Neuronal stem cell (in vitro differentiated cells): ENCODE measurements at regions not wholly inside any gene's neighbourhood (a gene's known extent, or its start where the extent isn't known, plus 50 kb on each side); places are given as distances from the start of the nearest gene placed in this dataset.

Experiments used
- DNase-seq: peaks from one replicate; pipeline ENCODE4 v3.0.0-alpha.2; 2013; ENCODE audit warnings: low spot score
- H2AFZ ChIP-seq: one replicate; pipeline ENCODE4 v1.6.1; 2013; ENCODE audit warnings: mild to moderate bottlenecking, low read length, inconsistent platforms
- H2AK5ac ChIP-seq: 2 replicates; pipeline ENCODE4 v1.6.1; 2013; ENCODE audit warnings: low read depth, mild to moderate bottlenecking, inconsistent platforms, low read length, moderate library complexity, mixed read lengths
- H2BK120ac ChIP-seq: 2 replicates; pipeline ENCODE4 v1.6.1; 2013; ENCODE audit warnings: low read depth, mild to moderate bottlenecking, inconsistent platforms, low read length, moderate library complexity, mixed read lengths
- H2BK12ac ChIP-seq: one replicate; pipeline ENCODE4 v1.6.1; 2013; ENCODE audit warnings: low read length, inconsistent platforms
- H2BK15ac ChIP-seq: 2 replicates; pipeline ENCODE4 v1.6.1; 2013; ENCODE audit warnings: mild to moderate bottlenecking, low read length, inconsistent platforms, mixed read lengths
- H2BK5ac ChIP-seq: one replicate; pipeline ENCODE4 v1.6.1; 2013; ENCODE audit warnings: inconsistent platforms, mild to moderate bottlenecking, low read length, moderate library complexity
- H3K14ac ChIP-seq: one replicate; pipeline ENCODE4 v1.6.1; 2013; ENCODE audit warnings: low read length, inconsistent platforms
- H3K18ac ChIP-seq: 2 replicates; pipeline ENCODE4 v1.6.1; 2013; ENCODE audit warnings: low read length, inconsistent platforms
- H3K23ac ChIP-seq: 2 replicates; pipeline ENCODE4 v1.6.1; 2013; ENCODE audit warnings: low read depth, mild to moderate bottlenecking, mixed read lengths, low read length, inconsistent platforms; ENCODE audit not compliant: poor library complexity
- H3K27ac ChIP-seq: replicated peaks from 3 replicates; pipeline ENCODE4 v1.5.1; 2013; ENCODE audit warnings: low read length, inconsistent platforms
- H3K27me3 ChIP-seq, 3 experiments: 2 replicates each; pipeline ENCODE4 v1.6.1; 2013; ENCODE audit warnings: low read length in 3 of 3, mild to moderate bottlenecking in 2 of 3, inconsistent platforms in 1 of 3, low read depth in 1 of 3, mixed read lengths in 1 of 3, moderate library complexity in 1 of 3; ENCODE audit not compliant: control insufficient read depth in 3 of 3, insufficient read depth in 3 of 3
- H3K36me3 ChIP-seq, 2 donors: replicated peaks in 1 of 2; 2 replicates each; pipeline ENCODE4 v1.6.1; 2013; ENCODE audit warnings: low read length in 2 of 2; ENCODE audit not compliant: control insufficient read depth in 2 of 2, insufficient read depth in 2 of 2
- H3K4ac ChIP-seq: 2 replicates; pipeline ENCODE4 v1.6.1; 2013; ENCODE audit warnings: inconsistent platforms, mild to moderate bottlenecking, low read length, moderate library complexity
- H3K4me1 ChIP-seq, 2 donors: 1 replicate in 1 of 2; 2 replicates in 1 of 2; pipeline ENCODE4 v1.6.1; 2013; ENCODE audit warnings: low read length in 2 of 2, low read depth in 1 of 2; ENCODE audit not compliant: control insufficient read depth in 2 of 2, insufficient read depth in 1 of 2
- H3K4me2 ChIP-seq: one replicate; pipeline ENCODE4 v1.6.1; 2013; ENCODE audit warnings: mild to moderate bottlenecking, low read length, inconsistent platforms; ENCODE audit not compliant: insufficient read depth, poor library complexity, severe bottlenecking
- H3K4me3 ChIP-seq, 2 donors: 2 replicates each; pipeline ENCODE4 v1.5.1; 2013; ENCODE audit warnings: low read length in 2 of 2, mild to moderate bottlenecking in 2 of 2, inconsistent platforms in 1 of 2, moderate library complexity in 1 of 2
- H3K79me1 ChIP-seq: one replicate; pipeline ENCODE4 v1.6.1; 2013; ENCODE audit warnings: low read depth, mild to moderate bottlenecking, inconsistent platforms, low read length, moderate library complexity
- H3K9ac ChIP-seq: one replicate; pipeline ENCODE4 v1.6.1; 2013; ENCODE audit warnings: mild to moderate bottlenecking, low read depth, low read length, inconsistent platforms; ENCODE audit not compliant: poor library complexity
- H3K9me3 ChIP-seq, 2 donors: replicated peaks in 1 of 2; 2 replicates each; pipeline versions ENCODE3 to v1.6.1; 2013; ENCODE audit warnings: low read length in 2 of 2, mild to moderate bottlenecking in 2 of 2, inconsistent platforms in 1 of 2, low read depth in 1 of 2, mixed read lengths in 1 of 2, moderate library complexity in 1 of 2; ENCODE audit not compliant: control insufficient read depth in 2 of 2, insufficient read depth in 1 of 2
- H4K8ac ChIP-seq: one replicate; pipeline ENCODE4 v1.6.1; 2013; ENCODE audit warnings: low read depth, mild to moderate bottlenecking, inconsistent platforms, low read length, moderate library complexity
- H4K91ac ChIP-seq: one replicate; pipeline ENCODE4 v1.6.1; 2013; ENCODE audit warnings: low read length, low read depth, mild to moderate bottlenecking, inconsistent platforms; ENCODE audit not compliant: poor library complexity
- WGBS, 2 donors: extraction: QIAGEN DNeasy Blood & Tissue Kit; methylation state at CpG; one replicate each; pipeline ENCODE4 v1.1.7; 2013; ENCODE audit warnings: missing lambda C conversion rate in 2 of 2, mixed read lengths in 1 of 2; ENCODE audit not compliant: insufficient read length in 2 of 2, insufficient replicate concordance in 1 of 2; ENCODE audit errors: extremely low coverage in 2 of 2; 5-methylcytosine and 5-hydroxymethylcytosine counted together

DNA sequence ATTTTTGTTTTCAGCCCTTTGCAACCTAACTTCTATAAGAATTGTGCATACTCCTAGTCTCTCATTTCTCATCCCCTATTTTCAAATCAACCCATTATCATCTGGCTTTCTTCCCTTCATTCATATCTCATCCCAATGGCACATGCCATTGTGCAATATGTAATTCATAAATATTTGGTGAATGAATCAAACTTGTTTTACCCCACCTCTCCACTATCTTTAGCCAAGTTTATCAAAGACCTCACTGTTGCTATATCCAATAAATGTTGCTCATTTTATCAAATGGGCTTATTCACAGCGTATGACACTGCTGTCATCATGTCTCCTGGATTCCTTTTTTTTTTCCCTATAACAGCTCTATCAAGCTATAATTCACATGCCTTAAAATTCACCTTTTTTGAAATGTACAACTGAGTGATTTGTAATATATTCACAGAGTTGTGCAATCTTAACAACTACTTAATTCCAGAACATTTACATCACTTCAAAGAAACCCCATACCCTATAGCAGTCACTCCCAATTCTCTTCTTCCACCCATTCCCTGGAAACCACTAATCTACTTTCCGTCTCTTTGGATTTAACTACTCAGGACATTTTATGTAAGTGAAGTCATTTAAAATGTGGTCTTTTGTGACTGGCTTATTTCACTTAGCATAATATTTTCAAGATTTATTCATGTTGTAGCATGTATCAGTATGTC, 214.4 kb upstream of the PAPPA start:
- H3K27me3 ChIP-seq: no peaks in the 10 kb centered on the region
- no peak overlapping the region for H2BK5ac ChIP-seq
- no peak overlapping the region for H3K4me3 ChIP-seq
- no peak overlapping the region for H2BK15ac ChIP-seq
- no peak overlapping the region for H4K91ac ChIP-seq
- DNase-seq: no peak
- no peak overlapping the region for H3K9ac ChIP-seq
- H3K27ac ChIP-seq: no peak overlapping the region
- H3K18ac ChIP-seq: no peak overlapping the region
- H3K23ac ChIP-seq: no peak overlapping the region
- no peak overlapping the region for H4K8ac ChIP-seq
- peaks cover 4 to 10% of the 10 kb centered on the region in 2 donors for H3K4me1 ChIP-seq
- H2BK120ac ChIP-seq: no peak overlapping the region
- H2AFZ ChIP-seq: no peak overlapping the region
- H3K4me2 ChIP-seq: no peak overlapping the region
- H3K9me3 ChIP-seq: no peaks in the 10 kb centered on the region
- H2AK5ac ChIP-seq: no peak overlapping the region
- no peak overlapping the region for H2BK12ac ChIP-seq
- no peaks in the 10 kb centered on the region for H3K36me3 ChIP-seq
- H3K4ac ChIP-seq: no peak overlapping the region
- H3K14ac ChIP-seq: no peak overlapping the region
- H3K79me1 ChIP-seq: no peaks in the 10 kb centered on the region
- WGBS, 2 donors: no CpG with 5 or more reads among the region's 2 CpGs

DNA sequence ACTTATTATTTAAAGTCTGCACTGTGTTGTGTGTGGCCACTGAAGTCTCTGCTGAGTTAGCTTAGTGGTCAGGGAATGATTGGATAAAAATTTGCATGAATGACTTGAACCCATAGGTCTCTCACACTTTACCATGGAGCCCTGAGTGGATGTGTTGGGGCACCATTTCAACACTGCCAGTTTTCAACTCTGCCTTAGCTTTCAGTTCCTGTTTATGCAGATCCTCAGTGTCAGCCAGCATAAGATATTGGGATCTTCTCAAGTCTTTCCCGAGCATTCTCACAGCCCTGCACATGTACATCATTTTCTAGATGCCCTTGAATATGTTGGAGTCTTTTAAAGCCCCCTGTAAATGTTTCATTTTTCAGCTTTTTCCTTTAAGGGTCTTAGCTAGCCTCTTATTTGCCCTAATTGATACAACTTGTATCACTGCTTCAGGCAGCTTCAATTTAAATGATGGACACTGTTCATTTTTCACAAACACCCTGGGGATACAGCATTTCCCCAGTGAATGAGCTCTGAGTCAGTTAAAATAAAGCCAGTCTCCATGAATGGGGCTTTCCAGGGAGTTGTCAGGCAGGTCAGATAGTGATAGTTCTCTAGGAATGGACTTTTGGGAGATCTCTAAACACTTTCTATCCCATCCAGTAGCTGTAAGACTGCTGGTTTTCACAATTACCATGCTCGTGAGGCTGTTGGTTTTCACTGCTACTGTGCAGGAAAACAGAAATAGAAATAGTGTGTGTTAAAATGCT, 211.9 kb upstream of the PAPPA start:
- Histone ChIP-seq H3K9me3 (no peaks in the 10 kb centered on the region), H2BK5ac (no peak overlapping the region), H3K4me2 (no peak overlapping the region), H3K27ac (peak overlapping the region; percentile 27), H3K79me1 (no peaks in the 10 kb centered on the region), H2AFZ (peak overlapping the region; percentile 68), H3K4ac (no peak overlapping the region), H3K4me1 (peaks cover 10 to 19% of the 10 kb centered on the region in 2 donors), H4K8ac (no peak overlapping the region), H3K23ac (no peak overlapping the region), H4K91ac (no peak overlapping the region), H3K4me3 (no peak overlapping the region), H2BK120ac (no peak overlapping the region), H2BK15ac (no peak overlapping the region), H3K18ac (no peak overlapping the region), H2AK5ac (no peak overlapping the region), H2BK12ac (no peak overlapping the region), H3K27me3 (no peaks in the 10 kb centered on the region), H3K36me3 (no peaks in the 10 kb centered on the region), H3K9ac (no peak overlapping the region), H3K14ac (no peak overlapping the region)
- no peak for DNase-seq
- no CpG with 5 or more reads among the region's 2 CpGs for WGBS, 2 donors

DNA sequence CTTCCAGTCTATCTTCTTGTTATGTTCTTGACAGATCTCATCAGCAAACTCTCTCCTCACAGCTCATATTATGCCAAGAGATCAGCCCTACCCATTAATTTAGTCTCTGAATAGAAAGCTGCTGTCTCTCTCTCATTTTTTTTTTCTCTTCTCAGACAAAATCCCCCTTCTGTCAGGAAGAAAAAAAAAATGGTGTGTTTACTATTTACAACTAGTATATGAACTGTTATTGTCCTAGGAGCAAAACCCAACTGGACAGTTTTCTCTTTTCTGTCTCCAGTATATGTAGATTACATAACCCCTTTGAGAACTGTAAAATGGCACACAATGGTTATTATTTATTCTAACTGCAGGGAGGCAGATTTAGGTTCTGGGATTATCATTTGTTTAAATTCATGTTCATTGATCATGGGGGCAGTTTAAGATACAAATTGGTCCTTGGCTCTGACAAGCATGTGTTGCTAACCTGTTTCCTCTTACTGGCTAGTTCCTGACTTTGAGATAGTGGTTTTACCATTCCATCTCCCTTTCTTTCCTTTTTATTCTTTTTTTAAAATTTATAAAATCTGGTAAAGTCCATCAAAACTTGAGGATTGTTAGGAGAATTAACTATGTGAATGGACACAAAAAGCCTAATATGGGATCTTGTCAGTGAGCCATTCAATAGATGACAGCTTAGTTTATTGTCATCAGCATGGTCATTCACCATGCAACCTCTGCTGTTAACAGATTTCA, 210.0 kb upstream of the PAPPA start:
- Histone ChIP-seq H4K8ac (no peak overlapping the region), H3K4me2 (no peak overlapping the region), H3K36me3 (no peaks in the 10 kb centered on the region)

More for the DNA sequence above, 210.0 kb upstream of the PAPPA start:
- no peak overlapping the region for H3K4me3 ChIP-seq
- H2AFZ ChIP-seq: peak overlapping the region; percentile 64
- no peak for DNase-seq
- no peak overlapping the region for H3K27ac ChIP-seq
- H3K18ac ChIP-seq: no peak overlapping the region
- peaks cover 10 to 19% of the 10 kb centered on the region in 2 donors for H3K4me1 ChIP-seq
- no peaks in the 10 kb centered on the region for H3K9me3 ChIP-seq
- H2BK5ac ChIP-seq: no peak overlapping the region
- no peak overlapping the region for H2BK120ac ChIP-seq
- no peak overlapping the region for H3K14ac ChIP-seq
- H3K27me3 ChIP-seq: no peaks in the 10 kb centered on the region
- H3K9ac ChIP-seq: no peak overlapping the region
- H3K4ac ChIP-seq: no peak overlapping the region
- no peak overlapping the region for H2BK15ac ChIP-seq
- H3K23ac ChIP-seq: no peak overlapping the region
- no peaks in the 10 kb centered on the region for H3K79me1 ChIP-seq
- H4K91ac ChIP-seq: no peak overlapping the region
- no peak overlapping the region for H2BK12ac ChIP-seq
- H2AK5ac ChIP-seq: no peak overlapping the region
